Urinary bladder (tissue), 3 donors: ENCODE measurements at regions not wholly inside any gene's neighbourhood (a gene's known extent, or its start where the extent isn't known, plus 50 kb on each side); places are given as distances from the start of the nearest gene placed in this dataset.

ENCODE experiments used
- DNase-seq: peaks from one replicate; pipeline ENCODE4 v3.0.0-alpha.2; 2015; ENCODE audit errors: extremely low spot score
- H3K27ac ChIP-seq: one replicate; pipeline ENCODE4 v1.5.1; 2013; ENCODE audit warnings: low read depth, mild to moderate bottlenecking, moderate library complexity
- H3K36me3 ChIP-seq: one replicate; pipeline ENCODE4 v1.6.1; 2013; ENCODE audit warnings: mild to moderate bottlenecking, moderate library complexity; ENCODE audit not compliant: insufficient read depth
- H3K4me1 ChIP-seq: one replicate; pipeline ENCODE4 v1.6.1; 2013; ENCODE audit warnings: mild to moderate bottlenecking, moderate library complexity; ENCODE audit not compliant: insufficient read depth
- H3K4me3 ChIP-seq: one replicate; pipeline ENCODE4 v1.5.1; 2013; ENCODE audit warnings: low read depth, low read length
- WGBS: extraction: QIAGEN DNeasy Blood & Tissue Kit; methylation state at CpG from one replicate; pipeline ENCODE4 v1.1.7; 2013; 5-methylcytosine and 5-hydroxymethylcytosine counted together
- donor health status: healthy with polysubstance abuse.
- donor health status: healthy.

DNA sequence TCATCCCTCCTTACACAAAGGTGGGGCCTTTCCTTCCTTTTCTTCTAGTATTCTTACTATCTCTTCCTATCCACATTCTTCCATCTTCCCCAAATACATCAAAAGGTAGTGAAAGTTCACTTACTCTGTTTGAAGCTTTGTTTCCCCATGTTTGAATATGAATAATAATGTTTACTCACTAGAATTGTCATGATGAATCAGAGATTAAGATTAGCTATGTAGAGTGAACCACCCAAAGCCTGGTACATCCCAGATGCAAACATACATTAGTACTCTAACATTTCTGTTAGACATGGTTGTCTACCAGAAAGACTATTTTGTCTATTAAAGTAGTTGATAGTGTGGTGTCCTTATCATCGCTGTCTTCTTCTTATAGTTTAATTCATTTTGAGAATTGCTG lies 327.1 kb upstream of the TBC1D5 start:
- Histone ChIP-seq H3K4me1 (no peaks in the 10 kb centered on the region), H3K27ac (no peak overlapping the region), H3K36me3 (no peaks in the 10 kb centered on the region), H3K4me3 (no peak overlapping the region)
- WGBS: 97% methylated on average over 1 of the region's 1 CpG
- no peak for DNase-seq

DNA sequence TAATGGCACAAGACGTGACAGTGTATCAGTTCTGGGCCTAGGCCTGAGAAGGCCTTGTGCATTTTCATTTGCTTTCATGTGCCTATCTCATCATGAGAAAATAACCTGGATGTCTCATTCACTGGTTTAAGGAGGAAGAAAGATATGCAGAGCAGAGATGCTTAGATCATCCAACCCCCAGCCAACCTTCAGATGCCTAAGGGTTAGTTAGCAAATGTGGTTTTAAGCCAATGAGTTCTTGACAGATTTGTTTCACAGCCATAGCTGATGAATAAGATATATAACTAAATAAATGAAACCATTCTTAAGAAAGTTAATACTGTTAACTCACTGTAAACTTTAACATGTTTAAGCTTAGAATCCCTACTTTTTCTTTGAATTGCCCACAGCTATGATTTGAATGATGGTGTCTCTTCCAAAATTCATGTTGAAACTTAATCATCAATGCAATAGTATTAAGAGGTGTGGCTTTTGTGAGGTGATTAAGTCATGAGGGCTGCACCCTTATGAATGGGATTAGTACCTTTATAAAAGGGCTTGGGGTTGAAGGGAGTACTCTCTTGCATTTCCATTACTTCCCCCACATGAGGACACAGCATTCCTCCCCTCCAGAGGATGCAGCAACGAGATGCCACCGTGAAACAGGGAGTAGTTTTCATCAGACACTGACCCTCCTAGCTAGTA lies 324.6 kb upstream of the TBC1D5 start:
- WGBS: 93% methylated on average over 3 of the region's 3 CpGs

GRCh38 chr3:18064586-18064985 lies 322.2 kb upstream of the TBC1D5 start:
- Histone ChIP-seq H3K36me3 (no peaks in the 10 kb centered on the region), H3K4me1 (no peaks in the 10 kb centered on the region), H3K4me3 (no peak overlapping the region), H3K27ac (no peak overlapping the region)
- 86% methylated on average over 1 of the region's 1 CpG for WGBS
- no peak for DNase-seq

More for the DNA sequence above, 324.6 kb upstream of the TBC1D5 start:
- DNase-seq: no peak
- no peak overlapping the region for H3K4me3 ChIP-seq
- no peaks in the 10 kb centered on the region for H3K36me3 ChIP-seq
- H3K4me1 ChIP-seq: no peaks in the 10 kb centered on the region
- no peak overlapping the region for H3K27ac ChIP-seq

- Histone ChIP-seq H3K36me3 (no peaks in the 10 kb centered on the region), H3K4me3 (no peak overlapping the region), H3K4me1 (no peaks in the 10 kb centered on the region), H3K27ac (no peak overlapping the region)
- WGBS: 72% methylated on average over 3 of the region's 3 CpGs
- no peak for DNase-seq
Measured at GRCh38 chr3:18062657-18063025, 320.2 kb upstream of the TBC1D5 start.

DNA sequence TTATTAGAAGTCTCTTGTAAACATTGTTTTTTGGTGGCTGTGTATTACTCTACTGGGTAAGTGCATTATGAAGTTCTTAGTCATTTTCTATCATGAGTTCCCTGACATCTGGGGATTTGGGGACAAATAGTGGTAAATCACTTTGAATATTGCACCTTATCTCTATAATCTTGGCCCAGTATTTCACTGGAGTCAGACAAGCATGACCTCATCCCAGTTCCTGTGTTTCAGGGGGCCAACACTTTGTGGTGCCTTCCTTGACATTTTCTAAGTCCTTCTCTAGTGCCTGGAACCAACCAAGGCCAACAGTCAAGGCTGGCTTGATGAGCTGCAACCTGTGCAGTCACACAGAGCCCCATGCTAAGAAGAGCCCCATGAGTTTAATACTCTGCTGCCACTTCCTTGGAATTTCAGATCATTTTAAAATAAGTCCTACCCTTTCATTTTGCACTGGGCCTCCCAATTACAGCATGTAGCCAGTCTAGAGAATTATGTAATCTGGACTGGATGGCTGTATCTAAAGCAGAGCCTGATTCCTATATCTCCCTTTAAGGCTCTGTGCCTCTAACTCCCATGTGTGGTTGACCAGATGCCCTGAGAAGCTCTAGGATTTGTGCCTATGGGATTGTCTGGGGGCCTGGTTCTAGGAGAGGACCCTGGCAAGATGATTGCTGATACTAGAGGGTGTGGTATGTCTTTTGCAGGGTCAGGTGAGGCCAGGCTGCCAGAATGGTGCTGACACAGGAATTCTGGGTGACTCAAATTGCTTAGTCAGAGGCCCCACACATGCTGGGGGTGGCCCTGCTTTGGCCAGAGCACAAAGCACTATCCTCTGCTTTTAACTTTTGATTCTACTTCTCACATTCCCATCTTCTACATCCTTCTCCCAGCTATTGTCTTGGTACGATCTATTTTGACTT lies 319.6 kb upstream of the TBC1D5 start:
- Histone ChIP-seq H3K27ac (no peak overlapping the region), H3K4me1 (no peaks in the 10 kb centered on the region), H3K36me3 (no peaks in the 10 kb centered on the region), H3K4me3 (no peak overlapping the region)
- no peak for DNase-seq
- 89% methylated on average over 1 of the region's 1 CpG for WGBS

DNA sequence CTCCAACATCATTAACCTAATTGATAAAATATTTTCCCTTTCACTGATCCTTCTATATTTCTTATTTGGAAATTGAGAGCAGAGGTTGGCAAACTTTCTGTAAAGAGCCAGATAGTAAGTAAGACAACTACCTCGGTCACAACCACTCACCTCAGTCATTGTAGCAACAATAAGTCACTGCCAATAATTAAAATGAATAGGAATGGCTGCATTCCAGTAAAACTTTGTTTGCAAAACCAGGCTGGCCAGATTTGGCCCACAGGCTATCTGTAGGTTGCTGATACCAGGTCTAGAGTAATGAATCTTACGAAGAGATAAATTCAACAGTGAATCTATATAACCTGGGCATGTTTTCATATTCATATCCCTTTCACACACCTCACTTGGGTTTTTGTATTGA lies 316.2 kb upstream of the TBC1D5 start:
- WGBS: 89% methylated on average over 2 of the region's 2 CpGs
- no peak for DNase-seq
- Histone ChIP-seq H3K4me1 (no peaks in the 10 kb centered on the region), H3K36me3 (no peaks in the 10 kb centered on the region), H3K4me3 (no peak overlapping the region), H3K27ac (no peak overlapping the region)

- DNase-seq: no peak
- no peaks in the 10 kb centered on the region for H3K4me1 ChIP-seq
- no peak overlapping the region for H3K27ac ChIP-seq
- no peak overlapping the region for H3K4me3 ChIP-seq
- 59% methylated on average over 2 of the region's 2 CpGs for WGBS
- no peaks in the 10 kb centered on the region for H3K36me3 ChIP-seq
Measured at GRCh38 chr3:18057471-18058091, 315.1 kb upstream of the TBC1D5 start.

DNA sequence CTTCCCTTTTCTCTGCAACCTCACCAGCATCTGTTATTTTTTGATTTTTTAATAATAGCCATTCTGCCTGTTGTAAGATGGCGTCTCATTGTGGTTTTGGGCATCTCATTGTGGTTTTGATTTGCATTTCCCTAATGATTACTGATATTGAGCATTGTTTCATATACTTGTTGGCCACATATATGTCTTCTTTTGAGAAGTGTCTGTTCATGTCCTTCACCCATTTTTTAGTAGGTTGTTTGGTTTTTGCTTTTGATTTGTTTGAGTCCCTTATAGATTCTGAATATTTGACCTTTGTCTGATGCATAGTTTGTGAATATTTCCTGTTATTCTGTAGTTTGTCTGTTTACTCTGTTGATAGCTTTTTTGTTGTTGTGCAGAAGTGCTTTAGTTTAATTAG lies 312.2 kb upstream of the TBC1D5 start:
- H3K27ac ChIP-seq: no peak overlapping the region
- H3K4me1 ChIP-seq: no peaks in the 10 kb centered on the region
- WGBS: 85% methylated on average over 1 of the region's 1 CpG
- DNase-seq: no peak
- H3K36me3 ChIP-seq: no peaks in the 10 kb centered on the region
- no peak overlapping the region for H3K4me3 ChIP-seq

DNA sequence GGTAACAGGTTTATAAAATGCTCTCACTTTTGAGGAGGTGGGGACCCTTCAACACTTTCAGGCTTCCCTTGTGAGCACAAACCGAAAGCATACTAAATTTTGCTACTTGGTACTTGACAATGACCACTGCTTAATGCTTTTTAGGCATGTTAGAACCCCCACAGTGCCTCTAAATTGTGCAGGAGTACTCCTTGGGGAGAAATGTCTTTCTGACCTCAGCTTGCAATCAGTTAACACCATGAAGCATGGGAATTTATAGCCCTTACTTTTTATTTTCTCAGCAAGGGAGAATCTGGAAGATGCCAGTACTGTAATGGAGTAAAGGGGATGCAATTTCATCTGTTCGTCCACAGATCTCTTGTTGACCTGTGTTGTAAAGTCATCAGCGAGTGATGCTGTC lies 308.9 kb upstream of the TBC1D5 start:
- Histone ChIP-seq H3K4me1 (no peaks in the 10 kb centered on the region), H3K36me3 (no peaks in the 10 kb centered on the region)

GRCh38 chr3:18049096-18049495 lies 306.7 kb upstream of the TBC1D5 start:
- 55% methylated on average over 4 of the region's 4 CpGs for WGBS
- H3K27ac ChIP-seq: no peak overlapping the region

More for the DNA sequence above, 308.9 kb upstream of the TBC1D5 start:
- no peak overlapping the region for H3K4me3 ChIP-seq
- DNase-seq: no peak
- H3K27ac ChIP-seq: no peak overlapping the region
- 79% methylated on average over 3 of the region's 3 CpGs for WGBS

GRCh38 chr3:18047052-18047451 lies 304.6 kb upstream of the TBC1D5 start:
- WGBS: 89% methylated on average over 2 of the region's 2 CpGs
- Histone ChIP-seq H3K27ac (no peak overlapping the region), H3K4me1 (no peaks in the 10 kb centered on the region), H3K4me3 (no peak overlapping the region), H3K36me3 (no peaks in the 10 kb centered on the region)
- no peak for DNase-seq

More at GRCh38 chr3:18049096-18049495, 306.7 kb upstream of the TBC1D5 start:
- Histone ChIP-seq H3K4me3 (no peak overlapping the region), H3K4me1 (no peaks in the 10 kb centered on the region), H3K36me3 (no peaks in the 10 kb centered on the region)
- no peak for DNase-seq

- Histone ChIP-seq H3K36me3 (no peaks in the 10 kb centered on the region), H3K4me3 (no peak overlapping the region), H3K4me1 (no peaks in the 10 kb centered on the region), H3K27ac (no peak overlapping the region)
- no peak for DNase-seq
- 74% methylated on average over 4 of the region's 4 CpGs for WGBS
Measured at GRCh38 chr3:18046131-18046915, 303.9 kb upstream of the TBC1D5 start.
